ENCODE measurements at regions not wholly inside any gene's neighbourhood (a gene's known extent, or its start where the extent isn't known, plus 50 kb on each side); places are given as distances from the start of the nearest gene placed in this dataset.

GRCh38 chr14:44820230-44820964 lies 141.3 kb downstream of the KLHL28 start (continued):
- TF ChIP-seq SMARCC2 (IDR thresholded peaks at IDR 0.05) (no peak), PHB2 (IDR thresholded peaks at IDR 0.05; ENCODE audit: partially characterized antibody) (no peak), ARNT (IDR thresholded peaks at IDR 0.05) (no peak), CEBPB (IDR thresholded peaks at IDR 0.05; ENCODE audit: borderline replicate concordance, low read depth, low read length) (no peak), ZFYVE20 (CRISPR knock-in tag; IDR thresholded peaks at IDR 0.05; ENCODE audit: borderline replicate concordance, low read depth) (no peak)

- WGBS (ENCODE audit: low lambda C conversion rate): 3% methylated on average over 2 of the region's 2 CpGs
- H3K4me2 ChIP-seq (ENCODE audit: low read depth, low read length): no peak overlapping the region
- H2AFZ ChIP-seq (ENCODE audit: low read length): no peak overlapping the region
- no TSS peak for BruUV-seq (replicated peaks)
- no peak for FAIRE-seq
- no peaks in the 10 kb centered on the region for H3K79me2 ChIP-seq (ENCODE audit: insufficient read depth, low read length)
- H3K27me3 ChIP-seq (ENCODE audit: control insufficient read depth in 1 of 2, insufficient read depth in 2 of 2, low read length in 2 of 2): no peaks in the 10 kb centered on the region; a peak in 1 of 5 replicates
- no peak overlapping the region for H3K9ac ChIP-seq (ENCODE audit: insufficient read depth, low read depth, low read length)
- no peaks in the 10 kb centered on the region for H3K9me3 ChIP-seq (ENCODE audit: low read length)
- POLR2A ChIA-PET: no interaction called here
- no peak for ATAC-seq
- in situ Hi-C loops (cut with HindIII; ENCODE audit: extremely low pct_ligation_motif_present, low pct_unique_long_range_greater_than_20kb): loop anchor here (25.0 kb wide), 1 partner anchor 1302 kb away; no protein-coding TSS in a partner anchor
- H3K36me3 ChIP-seq (replicated peaks in 1 of 2; ENCODE audit: control insufficient read depth in 1 of 2, insufficient read depth in 2 of 2, low read length in 2 of 2): no peaks in the 10 kb centered on the region
- CTCF ChIA-PET (ENCODE audit: low intra/inter-chr PET ratio, low total read pairs): no interaction called here
- no peak overlapping the region for H3K4me3 ChIP-seq (replicated peaks in 1 of 3; ENCODE audit: insufficient read depth in 1 of 3, low read depth in 2 of 3, low read length in 3 of 3)
- no peaks in the 10 kb centered on the region for H4K20me1 ChIP-seq (ENCODE audit: insufficient read depth, low read length)
- no peak for DNase-seq (ENCODE audit: low spot score)
- intact Hi-C loops (cut with micrococcal nuclease; ENCODE audit: unreplicated experiment): no loop called here
- no peak overlapping the region for H3K27ac ChIP-seq (ENCODE audit: extremely low read length, insufficient read depth, low read length)
- no peaks in the 10 kb centered on the region for H3K4me1 ChIP-seq (ENCODE audit: insufficient read depth, low read length)
- no peak for TF ChIP-seq TBX2 (CRISPR knock-in tag; IDR thresholded peaks at IDR 0.05; ENCODE audit: borderline replicate concordance)
- no peak for TF ChIP-seq KIAA2018 (CRISPR knock-in tag; IDR thresholded peaks at IDR 0.05; ENCODE audit: borderline replicate concordance)
- TF ChIP-seq ZNF260 (CRISPR knock-in tag; IDR thresholded peaks at IDR 0.05; ENCODE audit: borderline replicate concordance, low read depth): no peak
- no peak for TF ChIP-seq HNRNPUL1 (IDR thresholded peaks at IDR 0.05; ENCODE audit: low read depth, low read length)
- TF ChIP-seq MEIS2 (CRISPR knock-in tag; IDR thresholded peaks at IDR 0.05): no peak
- no peak for TF ChIP-seq MXD1 (CRISPR knock-in tag; IDR thresholded peaks at IDR 0.05)
- TF ChIP-seq ZFP41 (CRISPR knock-in tag; IDR thresholded peaks at IDR 0.05; ENCODE audit: borderline replicate concordance): no peak
- TF ChIP-seq ZNF761 (CRISPR knock-in tag; conservative IDR thresholded peaks at IDR 0.05): no peak
- no peak for TF ChIP-seq FOXP1 (IDR thresholded peaks at IDR 0.05)
- TF ChIP-seq FOXP1 (CRISPR knock-in tag; IDR thresholded peaks at IDR 0.05): no peak
- TF ChIP-seq LBX2 (CRISPR knock-in tag; IDR thresholded peaks at IDR 0.05; ENCODE audit: borderline replicate concordance): no peak
Measured at GRCh38 chr14:44814196-44814595, 147.6 kb downstream of the KLHL28 start.

All from HepG2 (cell line).